ENCODE measurements at regions not wholly inside any gene's neighbourhood (a gene's known extent, or its start where the extent isn't known, plus 50 kb on each side); places are given as distances from the start of the nearest gene placed in this dataset.

DNA sequence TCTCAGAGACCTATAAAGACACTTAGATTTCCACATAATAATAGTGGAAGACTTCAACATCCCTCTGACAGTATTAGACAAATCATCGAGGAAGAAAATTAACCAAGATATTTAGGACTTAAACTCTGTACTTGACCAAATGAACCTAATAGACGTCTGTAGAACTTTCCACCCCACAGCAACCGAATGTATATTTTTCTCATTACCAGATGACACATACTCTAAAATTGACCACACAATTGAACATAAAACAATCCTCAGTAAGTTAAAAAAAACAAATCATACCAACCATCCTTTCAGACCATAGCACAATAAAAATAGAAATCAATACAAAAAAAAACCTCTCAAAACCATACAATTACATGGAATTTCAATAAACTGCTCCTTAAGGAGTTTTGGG, 201.0 kb downstream of the POSTN start:
- FAIRE-seq: no peak
- TF ChIP-seq CTCF (IDR thresholded peaks at IDR 0.05; ENCODE audit: insufficient read depth, missing control alignments): no peak
- DNase-seq (ENCODE audit: insufficient read length, low spot score): no peak

DNA sequence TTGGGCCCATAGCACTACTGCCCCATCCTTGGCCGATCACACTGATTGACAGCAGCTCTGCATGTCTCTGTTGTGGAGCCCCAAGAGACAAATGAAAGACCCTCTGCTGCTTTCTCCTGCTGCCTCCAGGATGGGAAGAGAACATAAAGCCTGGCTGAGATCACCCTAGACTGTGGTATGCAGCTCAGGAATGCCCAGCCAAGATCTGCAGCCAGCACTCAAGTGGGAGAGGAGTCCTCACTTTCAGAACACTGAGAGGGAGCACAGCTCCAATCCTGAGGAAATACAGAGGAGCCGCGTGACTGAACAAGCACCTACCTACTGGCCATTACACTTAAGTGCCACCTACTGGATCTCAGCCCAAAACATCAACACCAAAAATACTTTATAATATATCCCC, 203.0 kb downstream of the POSTN start:
- no peak for FAIRE-seq
- no peak for DNase-seq (ENCODE audit: insufficient read length, low spot score)
- no peak for TF ChIP-seq CTCF (IDR thresholded peaks at IDR 0.05; ENCODE audit: insufficient read depth, missing control alignments)

- no peak for DNase-seq (ENCODE audit: insufficient read length, low spot score)
- FAIRE-seq: no peak
- TF ChIP-seq CTCF (IDR thresholded peaks at IDR 0.05; ENCODE audit: insufficient read depth, missing control alignments): no peak
Measured at GRCh38 chr13:37392389-37392788, 206.2 kb downstream of the POSTN start.

DNA sequence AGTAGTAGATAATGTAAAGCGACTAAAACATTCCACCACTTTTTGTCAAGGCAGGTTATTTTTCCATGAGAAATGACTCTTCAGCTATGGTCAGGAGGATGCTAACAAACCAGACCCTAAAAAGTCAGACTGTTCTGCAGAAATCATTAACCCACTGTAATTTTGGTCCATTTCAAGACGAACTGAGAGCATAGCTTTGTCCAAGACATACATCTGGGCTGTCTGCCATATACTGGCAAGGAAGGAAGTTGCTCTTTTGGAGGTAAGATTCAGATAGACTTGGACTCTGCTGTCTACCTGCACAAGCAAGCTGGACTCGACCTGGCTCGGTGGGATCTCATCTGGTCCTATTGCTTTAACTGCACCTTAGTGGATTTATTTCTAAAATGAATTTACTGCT, 207.8 kb downstream of the POSTN start:
- TF ChIP-seq CTCF (IDR thresholded peaks at IDR 0.05; ENCODE audit: insufficient read depth, missing control alignments): no peak
- no peak for DNase-seq (ENCODE audit: insufficient read length, low spot score)
- no peak for FAIRE-seq

GRCh38 chr13:37385956-37386670, 212.5 kb downstream of the POSTN start:
- no peak for TF ChIP-seq CTCF (IDR thresholded peaks at IDR 0.05; ENCODE audit: insufficient read depth, missing control alignments)
- no peak for DNase-seq (ENCODE audit: insufficient read length, low spot score)
- no peak for FAIRE-seq

GRCh38 chr13:37385248-37385647, 213.3 kb downstream of the POSTN start:
- FAIRE-seq (no peak), DNase-seq (ENCODE audit: insufficient read length, low spot score) (no peak)
- TF ChIP-seq CTCF (IDR thresholded peaks at IDR 0.05; ENCODE audit: insufficient read depth, missing control alignments): no peak

DNA sequence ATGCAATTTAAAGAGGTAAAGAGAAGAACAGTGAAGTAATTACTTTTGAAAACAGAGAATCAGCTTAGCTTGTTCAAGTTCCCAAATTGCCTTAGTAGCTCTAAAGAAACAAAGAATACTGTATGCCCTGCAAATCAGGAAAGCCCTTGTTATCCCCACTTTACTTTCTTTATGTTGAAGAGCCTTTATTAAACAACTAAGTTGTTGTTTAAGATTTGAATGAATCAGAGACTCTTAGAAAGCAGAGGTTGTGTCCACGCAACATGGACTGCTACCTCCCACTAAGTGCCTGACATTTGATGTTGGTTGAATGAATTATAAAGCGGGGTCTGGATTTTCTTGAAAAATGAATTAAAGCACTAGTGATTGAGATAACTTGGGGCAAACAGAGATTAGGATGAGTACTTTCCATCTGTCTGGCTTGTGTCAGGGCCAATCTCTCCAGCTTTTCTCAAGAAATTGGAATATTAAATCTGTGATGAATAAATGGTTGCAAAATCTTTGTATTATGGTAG, 214.7 kb downstream of the POSTN start:
- FAIRE-seq (no peak), DNase-seq (ENCODE audit: insufficient read length, low spot score) (no peak)
- no peak for TF ChIP-seq CTCF (IDR thresholded peaks at IDR 0.05; ENCODE audit: insufficient read depth, missing control alignments)

All from D721Med (cell line).